GM21423 (cell line): ENCODE measurements at regions not wholly inside any gene's neighbourhood (a gene's known extent, or its start where the extent isn't known, plus 50 kb on each side); places are given as distances from the start of the nearest gene placed in this dataset.

Experiments
- ATAC-seq: cut with Tn5 transposase; IDR thresholded peaks from one replicate; pipeline ENCODE4 v1.9.1; 2021; ENCODE audit warnings: mild to moderate bottlenecking, moderate library complexity; ENCODE audit not compliant: unreplicated experiment

- no peak for ATAC-seq
Measured at GRCh38 chr15:81443040-81443820, 69.2 kb upstream of the TMC3 start.

- ATAC-seq, result no peak
Measured at GRCh38 chr15:81442454-81442853, 68.4 kb upstream of the TMC3 start.

- no peak for ATAC-seq
Measured at GRCh38 chr15:81434851-81435250, 60.8 kb upstream of the TMC3 start.

GRCh38 chr15:81433462-81433861 lies 59.4 kb upstream of the TMC3 start:
- no peak for ATAC-seq

GRCh38 chr15:81432179-81432578 lies 58.2 kb upstream of the TMC3 start:
- no peak for ATAC-seq

- ATAC-seq, result no peak
Measured at GRCh38 chr15:81427176-81427575, 53.2 kb upstream of the TMC3 start.

- ATAC-seq, result no peak
Measured at GRCh38 chr15:81425905-81426304, 51.9 kb upstream of the TMC3 start.
